GM21526 (cell line): ENCODE measurements at regions not wholly inside any gene's neighbourhood (a gene's known extent, or its start where the extent isn't known, plus 50 kb on each side); places are given as distances from the start of the nearest gene placed in this dataset.
"Not testable (repeated sequence)": the region's sequence is repeated elsewhere in the genome, so short reads cannot be mapped to it uniquely, and the experiment has no call there.

Experiments
- ATAC-seq: cut with Tn5 transposase; IDR thresholded peaks from one replicate; pipeline ENCODE4 v1.9.1; 2021; ENCODE audit warnings: moderate library complexity; ENCODE audit not compliant: unreplicated experiment, low FRiP score

DNA sequence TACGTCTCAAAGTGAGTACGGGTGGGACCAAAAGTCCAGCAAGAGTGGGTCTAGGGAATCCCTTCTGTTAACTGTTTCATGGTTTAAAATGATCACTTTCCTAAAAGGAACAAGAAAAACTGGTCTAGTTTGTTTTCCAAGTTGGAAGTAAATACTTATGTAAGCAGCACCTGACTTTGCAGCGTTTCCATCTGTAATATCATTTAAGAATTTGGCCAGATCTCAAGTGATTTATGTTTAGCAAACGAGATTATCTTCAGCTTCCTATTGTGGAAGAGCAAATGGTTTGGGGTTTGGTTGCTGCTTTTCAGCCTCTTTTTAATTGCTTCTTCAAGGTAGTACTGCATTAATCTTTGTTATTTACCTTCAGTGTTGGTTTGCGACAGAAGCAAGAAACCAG lies 50.4 kb downstream of the FHIP1A start:
- ATAC-seq, result no peak

DNA sequence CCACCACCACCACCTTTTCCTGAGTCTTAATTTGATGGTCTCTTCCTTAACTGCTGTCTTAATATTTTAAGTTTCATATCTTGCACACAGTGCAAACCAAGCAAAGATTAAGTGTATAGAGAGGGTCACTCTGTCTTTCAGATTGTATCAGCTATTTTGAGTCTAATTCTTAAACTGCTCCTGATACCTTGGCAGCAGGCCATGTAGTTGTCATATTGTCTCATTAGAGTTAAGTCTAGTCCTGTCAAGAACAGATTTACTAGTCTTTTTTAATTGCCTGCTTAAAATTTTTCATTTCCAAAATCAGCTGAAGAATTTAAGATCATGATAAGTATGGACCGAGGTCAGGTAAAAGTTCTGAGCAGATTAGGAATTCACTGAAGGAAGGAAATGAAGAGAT lies 51.5 kb downstream of the FHIP1A start:
- no peak for ATAC-seq

DNA sequence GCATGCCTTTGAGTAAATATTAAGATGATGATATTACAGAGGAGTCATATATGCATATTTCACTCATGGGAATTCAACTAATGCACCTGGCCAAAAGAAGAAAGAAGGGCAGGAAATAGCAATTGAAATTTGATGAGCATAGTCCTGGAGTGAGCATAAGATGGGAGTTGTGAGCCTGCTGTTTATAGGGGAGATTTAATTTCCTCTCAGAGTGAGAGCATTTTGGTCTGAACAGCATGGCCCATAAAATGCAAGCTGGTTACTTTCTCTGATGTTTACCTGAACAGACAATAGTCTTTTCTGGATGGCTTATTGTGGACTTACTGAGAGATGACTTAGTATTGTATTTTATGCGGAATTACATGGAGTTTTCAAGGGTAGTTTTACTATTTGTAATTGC lies 53.6 kb downstream of the FHIP1A start:
- no peak for ATAC-seq

DNA sequence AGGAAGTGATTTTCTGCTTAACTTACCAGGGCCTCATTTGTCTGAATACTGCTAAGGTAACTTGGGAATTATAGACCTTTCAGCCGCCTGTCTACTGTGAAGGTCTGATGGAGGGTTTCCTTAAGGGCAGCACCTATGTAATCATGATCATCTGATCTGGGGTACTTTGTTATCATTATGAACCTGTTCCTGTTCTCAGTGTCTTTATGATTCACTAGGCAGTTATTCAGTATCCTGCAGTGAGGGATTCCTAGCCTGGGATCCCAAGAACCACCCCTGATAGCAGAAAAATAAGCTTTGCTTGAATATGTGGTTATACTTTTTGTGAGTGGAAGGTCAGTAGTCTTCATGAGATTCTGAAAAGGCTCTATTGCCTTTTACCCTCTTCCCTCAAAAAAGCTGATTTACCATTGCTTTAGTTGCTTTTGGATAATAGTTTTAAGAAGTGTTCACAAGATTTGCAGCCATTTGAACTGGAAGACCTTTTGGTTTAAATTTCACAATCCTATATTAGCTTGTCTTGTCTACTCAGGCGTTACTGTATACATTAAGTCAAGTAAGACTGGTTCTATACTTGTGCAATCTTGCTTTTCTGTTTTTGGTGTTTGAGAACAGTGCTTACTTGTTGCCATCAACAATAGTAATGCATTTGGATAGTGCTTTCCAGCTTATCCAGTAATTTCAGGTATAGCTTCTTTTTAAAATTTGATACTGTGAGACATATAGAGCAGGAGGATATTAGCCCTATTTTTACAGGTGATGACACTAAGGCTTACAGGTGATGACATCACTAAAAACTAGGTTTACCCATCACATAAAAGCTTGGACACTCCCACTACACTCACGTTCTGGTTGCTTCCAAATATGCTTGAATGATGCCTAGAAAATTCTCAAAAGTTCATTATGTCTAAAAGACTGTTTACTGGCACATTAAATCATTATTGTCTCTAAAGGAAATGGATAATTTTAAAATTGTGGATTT lies 60.0 kb downstream of the FHIP1A start:
- ATAC-seq, result no peak

DNA sequence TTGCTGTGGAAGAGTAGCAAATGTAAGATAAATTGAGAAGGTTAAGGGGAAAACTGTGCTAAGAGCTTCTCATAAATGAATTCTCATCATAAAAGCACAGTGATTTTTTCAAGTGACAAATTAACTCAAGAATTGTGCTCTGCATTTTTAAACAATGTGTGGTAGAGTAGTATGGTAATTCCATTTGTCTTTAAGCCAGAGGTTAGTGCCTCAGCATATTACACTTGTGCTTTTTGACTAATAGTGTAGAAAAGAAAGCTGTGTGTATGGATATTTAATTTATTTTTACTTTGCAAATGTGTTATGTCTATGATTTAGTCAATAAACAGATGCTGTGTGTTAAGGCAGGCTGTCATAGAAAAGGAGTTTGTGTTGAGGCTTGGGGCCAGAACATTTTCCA lies 61.0 kb downstream of the FHIP1A start:
- ATAC-seq, result no peak

DNA sequence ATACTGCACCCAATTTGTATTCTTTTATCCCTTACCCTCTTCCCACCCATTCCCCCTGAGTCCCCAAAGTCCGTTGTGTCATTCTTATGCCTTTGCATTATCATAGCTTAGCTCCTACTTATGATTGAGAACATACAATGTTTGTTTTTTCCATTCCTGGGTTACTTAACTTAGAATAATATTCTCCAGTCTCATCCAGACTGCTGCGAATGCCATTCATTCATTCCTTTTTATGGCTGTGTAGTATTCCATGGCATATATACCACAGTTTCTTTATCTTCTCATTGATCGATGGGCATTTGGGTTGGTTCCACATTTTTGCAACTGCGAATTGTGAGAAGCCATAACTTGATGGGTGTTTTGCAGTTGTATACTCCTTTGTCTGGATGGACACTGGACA lies 62.8 kb downstream of the FHIP1A start:
- no peak for ATAC-seq

DNA sequence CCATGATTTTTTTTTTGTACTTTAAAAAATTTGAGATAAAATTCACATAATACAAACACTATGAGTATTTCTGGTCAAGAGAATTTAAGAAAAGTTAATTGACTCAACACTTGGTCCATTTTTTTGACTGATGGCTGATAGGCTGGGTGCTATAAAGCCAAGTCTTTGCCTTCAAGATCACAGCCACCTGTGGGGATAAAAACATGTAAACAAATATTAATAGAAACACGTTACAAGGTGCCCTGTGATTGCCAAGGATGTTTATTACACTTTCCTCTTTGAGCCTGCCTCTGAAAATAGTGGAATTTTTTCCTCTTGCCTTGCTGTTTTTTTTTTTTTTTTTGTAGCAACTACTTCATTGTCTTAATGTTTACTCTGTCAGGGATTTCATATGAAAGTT lies 63.3 kb downstream of the FHIP1A start:
- ATAC-seq, result no peak

DNA sequence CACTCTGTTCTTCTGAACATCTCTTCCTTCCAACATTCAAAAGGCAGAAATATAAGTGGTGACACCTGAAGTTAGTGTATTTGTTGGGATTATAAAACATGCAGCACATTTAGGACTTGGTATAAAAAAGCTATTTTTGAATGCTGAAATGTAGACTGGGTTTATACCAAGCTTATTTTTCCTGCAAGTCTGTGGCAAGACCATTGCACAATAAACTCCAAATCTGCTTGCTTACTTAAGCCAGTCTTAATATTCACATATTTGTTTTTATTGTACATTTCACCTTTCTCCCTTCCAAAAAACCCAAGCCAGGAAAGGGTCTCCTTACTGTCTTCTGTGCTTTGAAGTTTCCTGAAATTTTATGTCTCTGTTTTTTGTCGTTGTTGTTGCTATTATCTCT lies 63.7 kb downstream of the FHIP1A start:
- ATAC-seq, result no peak

DNA sequence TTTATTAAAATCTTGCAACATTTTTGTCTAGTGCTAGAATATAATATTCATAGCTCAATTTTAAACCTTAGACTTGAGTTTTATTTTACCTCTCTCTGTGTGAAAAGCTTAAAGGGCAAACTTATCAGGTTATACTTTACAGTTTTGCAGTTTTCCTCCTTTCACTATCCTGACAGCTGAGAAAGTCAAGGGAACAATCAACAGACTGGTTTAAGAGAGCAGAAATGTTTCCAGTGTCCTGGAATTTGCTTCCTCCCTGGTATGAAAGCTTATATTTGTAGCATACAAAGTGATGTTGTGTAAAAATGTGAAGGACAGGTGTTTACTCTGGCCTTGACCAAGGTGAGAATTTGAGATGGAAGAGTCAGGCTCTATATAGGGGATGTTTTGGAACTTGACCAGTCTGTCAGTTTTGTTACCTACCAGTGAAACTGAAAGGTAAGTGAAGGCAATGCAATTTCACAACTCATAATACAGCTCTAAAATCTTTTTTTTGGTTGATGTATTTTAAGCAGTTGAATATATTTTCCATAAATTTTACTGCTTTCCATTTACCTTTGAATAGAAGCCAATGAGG lies 64.6 kb downstream of the FHIP1A start:
- no peak for ATAC-seq

DNA sequence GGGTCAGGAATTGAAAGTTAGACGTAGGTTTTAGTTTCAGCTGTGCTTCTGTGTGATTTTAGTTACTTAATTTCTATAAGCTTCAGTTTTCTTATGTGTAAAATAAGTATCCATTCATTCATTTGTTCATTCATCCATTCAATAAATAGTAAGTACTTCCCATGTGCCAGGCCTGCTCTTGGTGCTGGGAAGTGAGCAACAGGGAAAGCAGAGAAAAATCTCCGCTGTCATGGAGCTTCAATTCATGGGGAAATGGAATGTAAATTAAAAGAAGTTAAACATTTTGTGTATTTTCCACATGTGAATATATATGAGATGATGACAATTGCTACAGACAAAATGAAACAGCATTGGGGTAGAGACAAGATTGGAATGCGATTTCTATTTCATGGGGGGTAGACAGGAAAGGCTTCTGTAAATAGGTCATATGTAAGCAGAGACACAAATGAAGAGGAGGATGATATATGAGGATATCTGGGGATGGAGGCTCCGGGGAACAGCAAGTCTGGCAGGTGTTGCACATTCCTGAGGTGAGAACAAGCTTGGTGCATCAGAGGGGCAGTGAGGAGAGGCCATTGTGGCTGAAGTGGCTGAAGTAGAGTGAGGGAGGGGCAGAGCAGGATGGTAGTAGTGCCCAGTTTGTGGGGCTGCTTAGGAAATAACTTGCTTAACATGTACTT lies 66.2 kb downstream of the FHIP1A start:
- ATAC-seq, result no peak

DNA sequence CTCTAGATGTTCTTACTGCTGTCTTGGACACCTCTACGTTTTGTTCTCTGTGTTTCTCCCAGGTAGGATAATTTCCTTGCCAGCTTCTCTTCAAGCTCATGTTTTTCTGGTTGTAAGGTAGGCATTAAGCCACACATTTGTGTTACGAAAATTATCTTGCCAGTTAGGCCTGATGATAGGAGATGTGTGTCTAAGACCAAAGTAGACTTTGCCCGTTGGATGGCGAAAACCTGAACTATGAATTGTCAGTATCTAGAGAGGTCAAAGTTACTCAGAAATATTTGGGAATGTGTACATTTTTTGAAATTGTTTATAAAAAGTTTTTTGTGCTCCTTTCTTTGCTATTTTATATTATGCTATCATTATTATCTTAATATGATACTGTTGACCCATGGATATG lies 72.8 kb downstream of the FHIP1A start:
- ATAC-seq, result no peak

DNA sequence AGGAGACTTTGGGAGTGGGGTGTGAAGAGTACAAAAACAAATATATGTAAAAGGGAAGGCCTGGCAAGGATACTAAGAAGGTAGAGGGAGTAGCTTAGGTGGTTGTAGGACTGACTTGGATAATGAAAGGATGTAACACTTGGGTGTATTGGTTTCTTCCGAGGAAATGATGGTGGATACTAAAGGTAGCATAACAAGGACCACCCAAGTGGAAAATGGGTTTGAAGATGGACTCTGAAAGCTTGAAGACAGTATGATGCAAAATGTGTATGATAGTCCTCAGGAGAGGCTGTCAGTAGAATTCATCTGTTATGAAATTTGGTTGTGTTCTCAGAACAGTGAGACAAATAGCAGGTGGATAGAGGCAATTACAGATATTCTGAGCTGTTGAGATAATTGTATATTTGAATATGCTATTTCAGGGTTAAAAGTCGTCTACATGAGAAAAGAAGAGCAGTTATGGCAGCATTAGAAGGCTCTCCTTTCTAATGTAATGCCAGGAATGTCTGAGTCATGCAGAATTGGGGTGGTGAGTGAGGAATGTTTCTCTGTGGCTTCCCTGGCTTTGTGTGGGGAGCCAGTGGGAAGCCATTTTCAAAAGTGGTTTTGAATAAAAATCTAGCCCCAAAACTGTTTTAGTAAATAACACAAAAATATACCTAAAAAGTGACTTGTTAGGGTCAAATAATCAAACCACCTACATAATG lies 75.6 kb downstream of the FHIP1A start:
- no peak for ATAC-seq

DNA sequence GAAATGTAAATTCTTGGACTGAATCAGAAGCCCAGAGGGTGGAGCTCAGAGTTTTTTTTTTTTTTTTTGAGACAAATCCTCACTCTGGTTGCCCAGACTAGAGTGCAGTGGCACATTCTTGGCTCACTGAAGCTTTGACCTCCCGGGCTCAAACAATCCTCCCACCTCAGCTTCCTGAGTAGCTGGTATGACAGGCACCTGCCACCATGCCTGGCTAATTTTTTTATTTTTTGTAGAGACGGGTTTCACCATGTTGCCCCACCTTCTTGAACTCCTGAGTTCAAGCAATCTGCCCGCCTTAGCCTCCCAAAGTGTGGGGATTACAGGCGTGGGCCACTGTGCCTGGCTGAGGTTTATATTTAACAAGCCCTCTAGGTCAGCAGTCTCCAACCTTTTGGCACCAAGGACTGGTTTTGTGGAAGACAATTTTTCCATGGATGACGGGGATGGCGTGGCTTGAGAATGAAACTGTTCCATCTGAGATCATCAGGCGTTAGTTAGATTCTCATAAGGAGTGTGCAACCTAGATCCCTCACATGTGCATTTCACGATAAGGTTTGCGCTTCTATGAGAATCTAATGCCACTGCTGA lies 76.7 kb downstream of the FHIP1A start:
- no peak for ATAC-seq

DNA sequence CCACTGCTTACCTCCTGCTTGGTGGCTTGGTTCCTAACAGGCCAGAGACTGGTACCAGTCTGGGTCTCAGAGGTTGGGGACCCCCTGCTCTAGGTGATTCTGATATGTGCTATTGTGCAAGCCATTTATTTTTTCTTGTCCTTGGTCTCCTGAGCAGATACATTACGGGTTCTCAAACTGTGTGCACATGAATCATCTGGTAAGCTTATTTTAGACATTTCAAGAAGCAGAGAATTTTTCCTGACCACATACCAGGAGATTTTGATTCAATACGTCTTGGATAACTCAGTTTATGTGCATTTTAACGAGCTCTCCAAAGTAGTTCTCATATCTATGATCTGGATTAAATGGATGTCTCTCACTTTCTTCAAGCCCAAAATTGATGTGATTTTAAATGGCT lies 77.2 kb downstream of the FHIP1A start:
- no peak for ATAC-seq

DNA sequence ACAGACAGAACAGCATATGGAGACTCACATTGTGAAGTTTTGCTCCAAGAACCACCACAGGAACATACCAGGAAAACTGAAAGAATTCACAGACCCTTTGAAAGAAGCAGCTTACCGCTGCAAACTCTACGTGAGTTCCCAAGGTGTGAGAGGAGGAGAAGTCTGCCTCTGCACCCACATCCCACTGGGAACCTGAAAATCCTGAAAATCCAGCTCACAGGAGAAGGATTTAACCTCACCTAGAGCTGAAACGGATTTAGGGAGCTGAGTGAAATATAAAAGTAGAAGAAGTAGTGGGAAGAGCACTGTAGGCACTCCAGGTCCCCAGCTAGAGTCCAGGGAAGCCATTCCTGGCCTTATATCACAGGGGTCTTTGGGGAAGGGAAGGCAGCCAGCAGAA lies 80.0 kb downstream of the FHIP1A start:
- no peak for ATAC-seq

DNA sequence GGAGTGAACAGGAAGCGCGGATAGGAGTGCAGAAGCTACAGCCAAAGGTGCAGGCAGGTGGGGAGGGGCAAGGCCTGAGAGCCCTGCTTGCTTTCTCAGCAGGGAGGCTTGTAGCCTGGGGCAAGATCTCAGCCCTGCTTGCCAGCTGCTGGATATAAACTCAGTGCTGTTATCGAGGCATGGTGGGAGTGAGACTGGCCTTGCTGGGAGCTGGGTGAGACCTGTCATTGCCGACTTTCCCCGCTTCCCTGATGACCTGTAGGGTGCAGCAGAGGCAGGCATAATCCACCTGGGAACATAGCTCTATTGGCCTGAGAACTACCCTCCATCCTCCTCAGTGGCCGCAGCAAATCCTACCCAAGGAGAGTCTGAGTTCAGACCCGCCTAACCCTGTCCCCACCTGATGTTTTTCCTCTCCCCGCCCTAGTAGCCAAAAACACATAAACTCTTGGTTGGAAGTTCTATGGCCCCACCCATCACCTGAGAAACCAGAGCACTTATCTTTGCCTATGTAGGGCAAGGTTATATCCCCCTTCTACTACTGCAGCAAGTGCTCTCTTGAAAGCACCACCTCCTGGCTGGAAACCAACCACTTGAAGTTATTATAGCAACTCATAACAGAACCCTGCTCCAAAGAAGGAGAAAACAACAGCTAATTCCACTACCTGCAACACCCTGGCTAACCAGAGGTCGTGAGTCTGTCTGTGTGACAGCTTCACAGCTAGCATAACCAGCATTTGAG lies 80.7 kb downstream of the FHIP1A start:
- ATAC-seq, result no peak

DNA sequence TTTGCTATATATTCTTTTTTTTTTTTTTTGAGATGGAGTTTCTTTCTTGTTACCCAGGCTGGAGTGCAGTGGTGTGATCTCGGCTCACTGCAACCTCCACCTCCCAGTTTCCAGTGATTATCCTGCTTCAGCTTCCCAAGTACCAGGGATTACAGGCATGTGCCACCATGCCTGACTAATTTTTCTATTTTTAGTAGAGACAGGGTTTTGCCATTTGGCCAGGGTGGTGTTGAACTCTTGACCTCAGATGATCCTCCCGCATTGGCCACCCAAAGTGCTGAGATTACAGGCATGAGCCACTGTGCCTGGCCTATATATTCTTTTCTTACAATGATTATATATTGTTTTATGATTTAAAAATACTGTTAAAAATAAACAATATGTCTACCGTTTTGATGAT lies 86.6 kb downstream of the FHIP1A start:
- not testable (repeated sequence) for ATAC-seq

DNA sequence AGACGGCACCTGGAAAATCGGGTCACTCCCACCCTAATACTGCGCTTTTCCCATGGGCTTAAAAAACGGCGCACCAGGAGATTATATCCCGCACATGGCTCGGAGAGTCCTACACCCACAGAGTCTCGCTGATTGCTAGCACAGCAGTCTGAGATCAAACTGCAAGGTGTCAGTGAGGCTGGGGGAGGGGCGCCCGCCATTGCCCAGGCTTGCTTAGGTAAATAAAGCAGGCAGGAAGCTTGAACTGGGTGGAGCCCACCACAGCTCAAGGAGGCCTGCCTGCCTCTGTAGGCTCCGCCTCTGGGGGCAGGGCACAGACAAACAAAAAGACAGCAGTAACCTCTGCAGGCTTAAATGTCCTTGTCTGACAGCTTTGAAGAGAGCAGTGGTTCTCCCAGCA lies 102.6 kb downstream of the FHIP1A start:
- not testable (repeated sequence) for ATAC-seq

DNA sequence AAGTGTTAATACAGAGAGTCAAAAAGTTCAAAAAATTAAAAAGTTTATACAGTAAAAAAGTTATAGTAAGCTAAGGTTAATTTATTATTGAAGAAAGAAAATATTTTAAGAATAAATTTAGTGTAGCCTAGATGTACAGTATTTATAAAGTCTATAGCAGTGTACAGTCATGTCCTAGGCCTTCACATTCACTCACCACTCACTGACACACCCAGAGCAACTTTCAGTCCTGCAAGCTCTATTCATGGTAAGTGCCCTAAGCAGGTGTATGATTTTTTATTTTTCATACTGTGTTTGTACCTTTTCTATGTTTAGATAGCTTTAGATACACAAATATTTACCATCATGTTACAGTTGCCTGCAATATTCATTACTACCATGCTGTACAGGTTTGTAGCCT lies 108.9 kb downstream of the FHIP1A start:
- ATAC-seq, result no peak

DNA sequence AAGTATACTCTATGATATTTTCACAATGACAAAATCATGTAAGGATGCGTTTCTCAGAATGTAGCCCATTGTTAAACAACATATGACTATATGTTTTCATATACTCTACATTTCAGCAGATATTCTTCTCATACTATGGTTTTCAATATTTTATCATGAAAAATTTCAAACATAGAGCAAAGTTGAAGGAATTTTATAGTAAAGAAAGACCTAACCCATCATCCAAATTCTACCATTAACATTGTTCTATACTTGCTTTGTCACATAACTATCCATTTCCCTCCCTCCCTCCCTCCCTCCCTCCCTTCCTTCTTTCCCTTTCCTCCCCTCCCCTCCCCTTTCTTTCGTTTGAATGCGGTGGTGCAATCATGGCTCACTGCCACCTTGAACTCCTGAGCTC lies 109.4 kb downstream of the FHIP1A start:
- ATAC-seq, result no peak
